GM20000 (cell line): ENCODE measurements at regions not wholly inside any gene's neighbourhood (a gene's known extent, or its start where the extent isn't known, plus 50 kb on each side); places are given as distances from the start of the nearest gene placed in this dataset.

Source experiments
- DNase-seq: peaks from one replicate; pipeline ENCODE4 v3.0.0; 2012; ENCODE audit warnings: low spot score
- CTCF ChIP-seq: IDR thresholded peaks from 2 replicates; pipeline ENCODE4 v1.5.1; 2012; ENCODE audit warnings: mild to moderate bottlenecking, control low read depth; ENCODE audit errors: extremely low read depth, missing control alignments

- DNase-seq: peak; percentile 15
- TF ChIP-seq CTCF: no peak
These were observed 271.8 kb upstream of the TENM3 start for GRCh38 chr4:181971411-181971810.

- no peak for DNase-seq
- TF ChIP-seq CTCF: no peak
These were observed 271.2 kb upstream of the TENM3 start for GRCh38 chr4:181971973-181972372.

- no peak for TF ChIP-seq CTCF
These were observed 266.4 kb upstream of the TENM3 start for GRCh38 chr4:181976764-181977163.

GRCh38 chr4:181982437-181982836 is 260.8 kb upstream of the TENM3 start:
- no peak for TF ChIP-seq CTCF
- no peak for DNase-seq

More at GRCh38 chr4:181976764-181977163, 266.4 kb upstream of the TENM3 start:
- DNase-seq: no peak

GRCh38 chr4:181982856-181983255 is 260.3 kb upstream of the TENM3 start:
- no peak for DNase-seq
- TF ChIP-seq CTCF: no peak

GRCh38 chr4:181987392-181987791 is 255.8 kb upstream of the TENM3 start:
- no peak for TF ChIP-seq CTCF

GRCh38 chr4:181989071-181989470 is 254.1 kb upstream of the TENM3 start:
- TF ChIP-seq CTCF: no peak
- no peak for DNase-seq

More at GRCh38 chr4:181987392-181987791, 255.8 kb upstream of the TENM3 start:
- no peak for DNase-seq
